Liver (tissue), 8 donors: ENCODE measurements at regions not wholly inside any gene's neighbourhood (a gene's known extent, or its start where the extent isn't known, plus 50 kb on each side); places are given as distances from the start of the nearest gene placed in this dataset.

Source experiments
- DNase-seq: peaks from one replicate; pipeline ENCODE4 v3.0.0-alpha.2; 2017; ENCODE audit warnings: low spot score
- H3K27ac ChIP-seq, 2 donors: one replicate each; pipeline ENCODE4 v1.7.0; 2013; ENCODE audit warnings: inconsistent platforms in 2 of 2, low read length in 2 of 2, control low read depth in 1 of 2, low read depth in 1 of 2, mild to moderate bottlenecking in 1 of 2
- H3K27me3 ChIP-seq, 4 donors: one replicate each; pipeline versions ENCODE4 v1.6.1 to v1.7.0; 2013; ENCODE audit warnings: low read length in 3 of 4, inconsistent platforms in 1 of 4, mild to moderate bottlenecking in 1 of 4, moderate library complexity in 1 of 4; ENCODE audit not compliant: control insufficient read depth in 4 of 4, insufficient read depth in 4 of 4
- H3K36me3 ChIP-seq, 4 donors: one replicate each; pipeline versions ENCODE4 v1.6.1 to v1.7.0; 2013; ENCODE audit warnings: low read length in 3 of 4, mild to moderate bottlenecking in 3 of 4, low read depth in 1 of 4, moderate library complexity in 1 of 4; ENCODE audit not compliant: control insufficient read depth in 4 of 4, insufficient read depth in 3 of 4
- H3K4me1 ChIP-seq, 4 donors: one replicate each; pipeline versions ENCODE4 v1.6.1 to v1.7.0; 2013; ENCODE audit warnings: low read length in 3 of 4, mild to moderate bottlenecking in 3 of 4, moderate library complexity in 1 of 4; ENCODE audit not compliant: control insufficient read depth in 4 of 4, insufficient read depth in 4 of 4
- H3K4me3 ChIP-seq, 3 donors: one replicate each; pipeline versions ENCODE4 v1.6.1 to v1.7.0; 2013; ENCODE audit warnings: low read length in 3 of 3, control low read depth in 1 of 3, low read depth in 1 of 3, mild to moderate bottlenecking in 1 of 3
- H3K9ac ChIP-seq, 2 donors: one replicate each; pipeline ENCODE4 v1.7.0; 2013; ENCODE audit warnings: low read length in 2 of 2, mild to moderate bottlenecking in 2 of 2, moderate library complexity in 2 of 2, control low read depth in 1 of 2, low read depth in 1 of 2
- H3K9me3 ChIP-seq, 4 donors: one replicate each; pipeline versions ENCODE4 v1.6.1 to v1.7.0; 2013; ENCODE audit warnings: low read length in 3 of 4; ENCODE audit not compliant: control insufficient read depth in 4 of 4
- EGR1 ChIP-seq, 2 donors: IDR thresholded peaks; 2 replicates each; pipeline ENCODE4 v1.6.1; 2016 to 2018; ENCODE audit warnings: antibody characterized with exemption in 2 of 2, low read depth in 2 of 2
- FOXA1 ChIP-seq: IDR thresholded peaks from 2 replicates; pipeline ENCODE4 v1.6.1; 2016; ENCODE audit warnings: antibody characterized with exemption
- FOXA2 ChIP-seq: IDR thresholded peaks from 2 replicates; pipeline ENCODE4 v1.6.1; 2016; ENCODE audit warnings: antibody characterized with exemption
- GABPA ChIP-seq, 2 donors: IDR thresholded peaks in 1 of 2; conservative IDR thresholded peaks in 1 of 2; 2 replicates each; pipeline ENCODE4 v1.6.1; 2016; ENCODE audit warnings: antibody characterized with exemption in 2 of 2, mild to moderate bottlenecking in 1 of 2, moderate library complexity in 1 of 2
- HNF4A ChIP-seq, 2 donors: conservative IDR thresholded peaks; 2 replicates each; pipeline ENCODE4 v1.6.1; 2016; ENCODE audit warnings: antibody characterized with exemption in 2 of 2, mild to moderate bottlenecking in 2 of 2
- HNF4G ChIP-seq: IDR thresholded peaks from 2 replicates; pipeline ENCODE4 v1.6.1; 2016; ENCODE audit warnings: antibody characterized with exemption
- NR2F2 ChIP-seq: IDR thresholded peaks from 2 replicates; pipeline ENCODE4 v1.6.1; 2016; ENCODE audit warnings: antibody characterized with exemption
- RAD21 ChIP-seq, 2 donors: IDR thresholded peaks; 2 replicates each; pipeline ENCODE4 v1.6.1; 2016; ENCODE audit warnings: antibody characterized with exemption in 2 of 2, mild to moderate bottlenecking in 2 of 2
- RXRA ChIP-seq, 2 donors: IDR thresholded peaks; 2 replicates each; pipeline ENCODE4 v1.6.1; 2017 to 2018; ENCODE audit warnings: antibody characterized with exemption in 2 of 2, mild to moderate bottlenecking in 1 of 2
- SP1 ChIP-seq: IDR thresholded peaks from 2 replicates; pipeline ENCODE4 v1.6.1; 2018; ENCODE audit warnings: antibody characterized with exemption, mild to moderate bottlenecking
- TAF1 ChIP-seq: conservative IDR thresholded peaks from 2 replicates; pipeline ENCODE4 v1.6.1; 2016; ENCODE audit warnings: antibody characterized with exemption, mild to moderate bottlenecking
- YY1 ChIP-seq: IDR thresholded peaks from 2 replicates; pipeline ENCODE4 v1.6.1; 2016; ENCODE audit warnings: antibody characterized with exemption, mild to moderate bottlenecking
- WGBS: extraction: QIAGEN DNeasy Blood & Tissue Kit; methylation state at CpG from one replicate; pipeline ENCODE4 v1.1.7; 2013; 5-methylcytosine and 5-hydroxymethylcytosine counted together
- TF ChIP-seq, protein P1 (sequence below): IDR thresholded peaks from 2 replicates; pipeline ENCODE4 v1.6.1; 2016; ENCODE audit warnings: antibody characterized with exemption
- TF ChIP-seq, protein P2 (sequence below): IDR thresholded peaks from 2 replicates; pipeline ENCODE4 v1.6.1; 2016; ENCODE audit warnings: antibody characterized with exemption
- TF ChIP-seq, protein P3 (sequence below): IDR thresholded peaks from 2 replicates; pipeline ENCODE4 v1.6.1; 2016; ENCODE audit warnings: antibody characterized with exemption
- TF ChIP-seq, protein P4 (sequence below): fragments of 150-350 bp; IDR thresholded peaks from 2 replicates; pipeline ENCODE4 v1.5.1; 2017; ENCODE audit warnings: improper control_type of control experiment, low read depth, low read length; ENCODE audit not compliant: missing input control
- donor health status: healthy.
- donor health status: healthy.
- donor health status: healthy.
- donor health status: healthy.
- donor health status: healthy.

DNA sequence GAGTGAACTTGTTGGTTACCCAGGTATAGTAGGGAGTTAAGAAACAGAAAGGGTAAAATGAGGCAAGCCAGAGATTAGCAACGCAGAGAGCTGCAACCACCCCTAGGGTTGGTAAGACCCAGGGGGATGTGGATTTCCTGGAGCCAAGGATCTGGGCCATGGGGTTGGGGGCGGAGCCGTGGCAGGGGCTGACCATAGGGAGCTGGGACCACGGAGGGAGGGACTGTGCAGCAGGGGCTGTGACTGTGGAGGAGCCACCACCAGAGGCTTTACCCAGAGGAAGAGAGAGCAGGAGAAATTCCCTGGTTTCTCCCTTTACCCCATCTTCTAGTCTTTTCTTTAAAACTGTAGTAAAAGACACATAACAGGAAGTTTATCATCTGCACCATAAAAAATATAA, 58.6 kb upstream of the BAIAP2L1 start:
- Histone ChIP-seq H3K36me3 (no peaks in the 10 kb centered on the region), H3K9ac (no peak overlapping the region), H3K27ac (no peak overlapping the region), H3K9me3 (no peaks in the 10 kb centered on the region), H3K4me3 (no peak overlapping the region), H3K27me3 (no peaks in the 10 kb centered on the region), H3K4me1 (peaks cover 0 to 2% (median 0%) of the 10 kb centered on the region in 4 donors)
- TF ChIP-seq FOXA2 (no peak), HNF4G (no peak), EGR1 (IDR thresholded peaks at IDR 0.05; ENCODE audit: low read depth in 2 of 2) (no peak), FOXA1 (no peak), TAF1 (no peak), SP1 (no peak), YY1 (no peak), GABPA (IDR thresholded peaks at IDR 0.05 in 1 of 2, conservative IDR thresholded peaks at IDR 0.05 in 1 of 2) (no peak)
- TF ChIP-seq, protein P1, sequence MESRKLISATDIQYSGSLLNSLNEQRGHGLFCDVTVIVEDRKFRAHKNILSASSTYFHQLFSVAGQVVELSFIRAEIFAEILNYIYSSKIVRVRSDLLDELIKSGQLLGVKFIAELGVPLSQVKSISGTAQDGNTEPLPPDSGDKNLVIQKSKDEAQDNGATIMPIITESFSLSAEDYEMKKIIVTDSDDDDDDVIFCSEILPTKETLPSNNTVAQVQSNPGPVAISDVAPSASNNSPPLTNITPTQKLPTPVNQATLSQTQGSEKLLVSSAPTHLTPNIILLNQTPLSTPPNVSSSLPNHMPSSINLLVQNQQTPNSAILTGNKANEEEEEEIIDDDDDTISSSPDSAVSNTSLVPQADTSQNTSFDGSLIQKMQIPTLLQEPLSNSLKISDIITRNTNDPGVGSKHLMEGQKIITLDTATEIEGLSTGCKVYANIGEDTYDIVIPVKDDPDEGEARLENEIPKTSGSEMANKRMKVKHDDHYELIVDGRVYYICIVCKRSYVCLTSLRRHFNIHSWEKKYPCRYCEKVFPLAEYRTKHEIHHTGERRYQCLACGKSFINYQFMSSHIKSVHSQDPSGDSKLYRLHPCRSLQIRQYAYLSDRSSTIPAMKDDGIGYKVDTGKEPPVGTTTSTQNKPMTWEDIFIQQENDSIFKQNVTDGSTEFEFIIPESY = no peak
- TF ChIP-seq, protein P2, sequence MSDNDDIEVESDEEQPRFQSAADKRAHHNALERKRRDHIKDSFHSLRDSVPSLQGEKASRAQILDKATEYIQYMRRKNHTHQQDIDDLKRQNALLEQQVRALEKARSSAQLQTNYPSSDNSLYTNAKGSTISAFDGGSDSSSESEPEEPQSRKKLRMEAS = no peak
- 81% methylated on average over 4 of the region's 4 CpGs for WGBS
- DNase-seq = no peak

DNA sequence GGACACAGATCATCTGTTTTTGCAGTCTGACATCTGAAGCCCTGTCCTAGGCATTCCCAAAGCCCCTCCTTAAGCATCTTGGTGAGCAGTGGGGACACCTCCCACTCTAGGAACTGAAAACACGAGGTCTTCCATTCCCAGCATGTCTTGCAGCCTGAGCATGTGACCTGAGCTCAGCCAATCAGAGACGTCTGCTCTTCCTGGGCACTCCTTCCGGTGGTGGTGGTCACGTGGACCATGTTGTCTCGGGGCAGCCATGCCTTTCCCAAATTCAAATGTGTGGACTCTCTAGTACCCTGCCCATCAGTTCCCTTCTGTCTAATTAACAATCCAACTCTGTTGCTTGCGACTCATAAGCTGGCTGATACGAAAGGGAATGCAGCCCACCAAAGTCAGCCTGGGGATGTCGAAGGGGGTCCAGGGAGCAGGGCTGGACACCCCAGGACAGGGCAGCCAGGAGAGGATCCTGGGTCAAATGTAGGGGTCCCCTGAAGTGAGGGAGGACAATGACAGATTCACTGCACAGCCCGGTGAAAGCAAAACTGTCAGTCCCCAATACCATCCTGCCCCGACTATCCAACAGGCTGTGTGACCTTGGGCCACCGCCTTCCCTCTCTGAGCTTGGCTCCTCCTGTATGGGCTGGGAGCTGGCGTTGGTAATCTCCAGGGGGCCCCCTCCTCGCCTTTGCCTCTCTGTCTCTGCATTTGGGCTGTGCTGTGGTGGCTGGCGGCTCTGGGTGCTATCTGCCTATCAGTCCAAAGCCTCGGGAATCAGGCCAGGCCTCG, 57.4 kb upstream of the BAIAP2L1 start:
- TF ChIP-seq, protein P1 = no peak
- TF ChIP-seq SP1 (no peak), RXRA (IDR thresholded peaks at IDR 0.05) (no peak), FOXA1 (no peak), RAD21 (IDR thresholded peaks at IDR 0.05) (no peak)
- TF ChIP-seq, protein P2 = no peak
- TF ChIP-seq, protein P3, sequence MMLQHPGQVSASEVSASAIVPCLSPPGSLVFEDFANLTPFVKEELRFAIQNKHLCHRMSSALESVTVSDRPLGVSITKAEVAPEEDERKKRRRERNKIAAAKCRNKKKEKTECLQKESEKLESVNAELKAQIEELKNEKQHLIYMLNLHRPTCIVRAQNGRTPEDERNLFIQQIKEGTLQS = no peak
- WGBS = 90% methylated on average over 16 of the region's 16 CpGs
- no peak overlapping the region for H3K4me3 ChIP-seq
- H3K27me3 ChIP-seq = no peaks in the 10 kb centered on the region
- H3K9ac ChIP-seq = no peak overlapping the region
- H3K27ac ChIP-seq = no peak overlapping the region
- no peaks in the 10 kb centered on the region for H3K36me3 ChIP-seq
- DNase-seq = no peak
- no peaks in the 10 kb centered on the region for H3K4me1 ChIP-seq
- H3K9me3 ChIP-seq = no peaks in the 10 kb centered on the region

DNA sequence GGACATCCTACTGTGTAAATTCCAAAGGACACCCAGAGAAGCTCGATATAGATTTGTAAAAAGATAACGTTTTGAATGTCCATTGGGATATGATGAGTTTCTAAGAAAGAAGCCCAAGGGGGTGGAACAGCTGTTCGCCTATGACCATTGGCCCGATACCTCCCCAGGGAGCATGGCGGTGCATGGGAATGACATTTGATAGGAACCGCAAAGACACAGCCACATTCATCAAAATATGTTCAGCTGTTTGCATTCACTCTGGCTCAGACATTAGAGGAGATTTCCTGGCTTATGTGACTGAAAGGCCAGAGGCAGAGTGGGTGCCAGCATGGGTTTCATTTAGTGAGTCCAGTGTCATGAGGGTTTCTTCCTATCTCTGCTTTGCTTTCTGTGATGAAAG, 56.0 kb upstream of the BAIAP2L1 start:
- no peaks in the 10 kb centered on the region for H3K27me3 ChIP-seq
- no peak overlapping the region for H3K9ac ChIP-seq
- H3K9me3 ChIP-seq = peaks cover 0 to 5% (median 0%) of the 10 kb centered on the region in 4 donors
- whole genome bisulfite sequencing = 84% methylated on average over 6 of the region's 6 CpGs
- H3K4me3 ChIP-seq = no peak overlapping the region
- H3K27ac ChIP-seq = no peak overlapping the region
- H3K4me1 ChIP-seq = no peaks in the 10 kb centered on the region
- no peak for DNase-seq
- no peaks in the 10 kb centered on the region for H3K36me3 ChIP-seq
- TF ChIP-seq GABPA (IDR thresholded peaks at IDR 0.05 in 1 of 2, conservative IDR thresholded peaks at IDR 0.05 in 1 of 2) (no peak), HNF4A (conservative IDR thresholded peaks at IDR 0.05) (no peak), NR2F2 (no peak), EGR1 (IDR thresholded peaks at IDR 0.05; ENCODE audit: low read depth in 2 of 2) (no peak), FOXA2 (no peak)
- TF ChIP-seq, protein P4, sequence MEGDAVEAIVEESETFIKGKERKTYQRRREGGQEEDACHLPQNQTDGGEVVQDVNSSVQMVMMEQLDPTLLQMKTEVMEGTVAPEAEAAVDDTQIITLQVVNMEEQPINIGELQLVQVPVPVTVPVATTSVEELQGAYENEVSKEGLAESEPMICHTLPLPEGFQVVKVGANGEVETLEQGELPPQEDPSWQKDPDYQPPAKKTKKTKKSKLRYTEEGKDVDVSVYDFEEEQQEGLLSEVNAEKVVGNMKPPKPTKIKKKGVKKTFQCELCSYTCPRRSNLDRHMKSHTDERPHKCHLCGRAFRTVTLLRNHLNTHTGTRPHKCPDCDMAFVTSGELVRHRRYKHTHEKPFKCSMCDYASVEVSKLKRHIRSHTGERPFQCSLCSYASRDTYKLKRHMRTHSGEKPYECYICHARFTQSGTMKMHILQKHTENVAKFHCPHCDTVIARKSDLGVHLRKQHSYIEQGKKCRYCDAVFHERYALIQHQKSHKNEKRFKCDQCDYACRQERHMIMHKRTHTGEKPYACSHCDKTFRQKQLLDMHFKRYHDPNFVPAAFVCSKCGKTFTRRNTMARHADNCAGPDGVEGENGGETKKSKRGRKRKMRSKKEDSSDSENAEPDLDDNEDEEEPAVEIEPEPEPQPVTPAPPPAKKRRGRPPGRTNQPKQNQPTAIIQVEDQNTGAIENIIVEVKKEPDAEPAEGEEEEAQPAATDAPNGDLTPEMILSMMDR = no peak
- TF ChIP-seq, protein P3 = no peak
